ENCODE measurements at regions not wholly inside any gene's neighbourhood (a gene's known extent, or its start where the extent isn't known, plus 50 kb on each side); places are given as distances from the start of the nearest gene placed in this dataset.

GRCh38 chr3:151556596-151556995, 95.7 kb upstream of the IGSF10 start:
- no peak for ATAC-seq (ENCODE audit: low read depth)
- no peaks in the 10 kb centered on the region for H3K9me3 ChIP-seq (ENCODE audit: control extremely low read depth in 1 of 3, control insufficient read depth in 2 of 3, insufficient read depth in 1 of 3, low read length in 2 of 3)
- no peaks in the 10 kb centered on the region for H3K4me1 Mint-ChIP-seq
- H3K9me3 Mint-ChIP-seq (ENCODE audit: insufficient read depth) = no peaks in the 10 kb centered on the region
- H3K27ac ChIP-seq (ENCODE audit: low read length in 2 of 2) = no peak overlapping the region
- H3K27ac Mint-ChIP-seq = no peak overlapping the region
- H3K27me3 ChIP-seq (replicated peaks in 1 of 4; ENCODE audit: control extremely low read depth in 1 of 4, control insufficient read depth in 3 of 4, insufficient read depth in 4 of 4, low read length in 3 of 4) = no peaks in the 10 kb centered on the region
- TF ChIP-seq CTCF (IDR thresholded peaks at IDR 0.05) = no peak
- no peak for TF ChIP-seq EZH2 (IDR thresholded peaks at IDR 0.05; ENCODE audit: borderline replicate concordance, insufficient read depth, low read depth, low read length, poor library complexity, severe bottlenecking)
- H3K4me3 Mint-ChIP-seq = no peak overlapping the region
- intact Hi-C loops (cut with micrococcal nuclease) = no loop called here
- H4K20me1 ChIP-seq (ENCODE audit: control insufficient read depth, insufficient read depth, low read length, poor library complexity, severe bottlenecking) = no peaks in the 10 kb centered on the region
- H3K36me3 ChIP-seq (replicated peaks in 1 of 2; ENCODE audit: control extremely low read depth in 1 of 2, control insufficient read depth in 1 of 2, extremely low read depth in 1 of 2, insufficient read depth in 2 of 2, low read length in 1 of 2) = no peaks in the 10 kb centered on the region
- ChIA-PET CTCF (no interaction called here), POLR2A (no interaction called here)
- DNase-seq = no peak
- H3K27me3 Mint-ChIP-seq = peaks cover 11% of the 10 kb centered on the region
- H3K9ac ChIP-seq (ENCODE audit: low read length) = no peak overlapping the region
- H3K4me2 ChIP-seq (replicated peaks; ENCODE audit: low read depth, low read length, poor library complexity, severe bottlenecking) = no peak overlapping the region
- no peaks in the 10 kb centered on the region for H3K79me2 ChIP-seq (ENCODE audit: control insufficient read depth, insufficient read depth, low read length)
- H3K4me3 ChIP-seq (ENCODE audit: control extremely low read depth in 1 of 5, extremely low read depth in 1 of 5, insufficient read depth in 1 of 5, low read depth in 2 of 5, low read length in 4 of 5) = no peak overlapping the region
- no peaks in the 10 kb centered on the region for H3K4me1 ChIP-seq (ENCODE audit: control insufficient read depth in 2 of 2, insufficient read depth in 2 of 2, low read length in 2 of 2)
- H2AFZ ChIP-seq (ENCODE audit: insufficient read depth, low read depth, low read length, poor library complexity, severe bottlenecking) = no peak overlapping the region
- WGBS (ENCODE audit: insufficient coverage) = 71% methylated on average over 1 of the region's 3 CpGs

GRCh38 chr3:151555523-151555922, 94.7 kb upstream of the IGSF10 start:
- Histone ChIP-seq H3K36me3 (replicated peaks in 1 of 2; ENCODE audit: control extremely low read depth in 1 of 2, control insufficient read depth in 1 of 2, extremely low read depth in 1 of 2, insufficient read depth in 2 of 2, low read length in 1 of 2) (no peaks in the 10 kb centered on the region), H3K27ac (ENCODE audit: low read length in 2 of 2) (no peak overlapping the region), H3K27me3 (replicated peaks in 1 of 4; ENCODE audit: control extremely low read depth in 1 of 4, control insufficient read depth in 3 of 4, insufficient read depth in 4 of 4, low read length in 3 of 4) (no peaks in the 10 kb centered on the region), H2AFZ (ENCODE audit: insufficient read depth, low read depth, low read length, poor library complexity, severe bottlenecking) (no peak overlapping the region), H3K9me3 (ENCODE audit: control extremely low read depth in 1 of 3, control insufficient read depth in 2 of 3, insufficient read depth in 1 of 3, low read length in 2 of 3) (no peaks in the 10 kb centered on the region), H3K9ac (ENCODE audit: low read length) (no peak overlapping the region), H3K4me2 (replicated peaks; ENCODE audit: low read depth, low read length, poor library complexity, severe bottlenecking) (no peak overlapping the region), H3K4me1 (ENCODE audit: control insufficient read depth in 2 of 2, insufficient read depth in 2 of 2, low read length in 2 of 2) (no peaks in the 10 kb centered on the region), H4K20me1 (ENCODE audit: control insufficient read depth, insufficient read depth, low read length, poor library complexity, severe bottlenecking) (no peaks in the 10 kb centered on the region), H3K4me3 (ENCODE audit: control extremely low read depth in 1 of 5, extremely low read depth in 1 of 5, insufficient read depth in 1 of 5, low read depth in 2 of 5, low read length in 4 of 5) (no peak overlapping the region), H3K79me2 (ENCODE audit: control insufficient read depth, insufficient read depth, low read length) (no peaks in the 10 kb centered on the region)
- TF ChIP-seq EZH2 (IDR thresholded peaks at IDR 0.05; ENCODE audit: borderline replicate concordance, insufficient read depth, low read depth, low read length, poor library complexity, severe bottlenecking) = no peak
- no peak for TF ChIP-seq CTCF (IDR thresholded peaks at IDR 0.05)
- Mint-ChIP-seq H3K27ac (no peak overlapping the region), H3K27me3 (peaks cover 15% of the 10 kb centered on the region), H3K9me3 (ENCODE audit: insufficient read depth) (no peaks in the 10 kb centered on the region), H3K4me1 (no peaks in the 10 kb centered on the region), H3K4me3 (no peak overlapping the region)
- ATAC-seq (ENCODE audit: low read depth) = no peak
- 67% methylated on average over 1 of the region's 2 CpGs for WGBS (ENCODE audit: insufficient coverage)
- no peak for DNase-seq
- intact Hi-C loops (cut with micrococcal nuclease) = no loop called here
- ChIA-PET POLR2A (no interaction called here), CTCF (interaction anchor here (1.0 kb wide), 1 partner anchor 11 kb away, joined by 3 read pairs; no protein-coding TSS in a partner anchor)
